ENCODE measurements at regions not wholly inside any gene's neighbourhood (a gene's known extent, or its start where the extent isn't known, plus 50 kb on each side); places are given as distances from the start of the nearest gene placed in this dataset.

DNA sequence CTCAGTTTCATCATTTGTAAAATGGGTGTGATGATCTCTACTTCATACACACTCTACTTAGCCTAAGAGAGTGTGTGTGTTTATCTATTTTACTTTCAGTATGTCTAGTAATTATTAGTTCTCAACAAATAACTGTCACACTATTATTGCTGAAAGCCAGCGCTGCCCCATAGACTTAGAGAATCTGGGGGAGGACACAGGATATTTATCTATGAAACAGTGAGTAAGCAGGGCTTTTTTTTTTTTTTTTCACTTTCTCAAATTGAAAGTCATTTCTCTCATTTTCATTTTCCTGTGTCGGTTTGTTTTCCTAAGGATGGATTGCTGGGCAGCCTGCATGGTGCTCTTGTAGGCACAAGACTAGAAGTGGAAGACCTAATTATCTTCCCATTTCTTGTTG, 248.4 kb upstream of the RPS23 start:
- Histone ChIP-seq H3K27me3 (no peaks in the 10 kb centered on the region), H3K27ac (no peak overlapping the region), H3K4me1 (no peaks in the 10 kb centered on the region), H3K4me3 (no peak overlapping the region), H3K9me3 (no peaks in the 10 kb centered on the region), H3K36me3 (no peaks in the 10 kb centered on the region)
- no peak for DNase-seq
- intact Hi-C loops (cut with DNase I; ENCODE audit: low total_unique reads): no loop called here
- TF ChIP-seq, protein P1, sequence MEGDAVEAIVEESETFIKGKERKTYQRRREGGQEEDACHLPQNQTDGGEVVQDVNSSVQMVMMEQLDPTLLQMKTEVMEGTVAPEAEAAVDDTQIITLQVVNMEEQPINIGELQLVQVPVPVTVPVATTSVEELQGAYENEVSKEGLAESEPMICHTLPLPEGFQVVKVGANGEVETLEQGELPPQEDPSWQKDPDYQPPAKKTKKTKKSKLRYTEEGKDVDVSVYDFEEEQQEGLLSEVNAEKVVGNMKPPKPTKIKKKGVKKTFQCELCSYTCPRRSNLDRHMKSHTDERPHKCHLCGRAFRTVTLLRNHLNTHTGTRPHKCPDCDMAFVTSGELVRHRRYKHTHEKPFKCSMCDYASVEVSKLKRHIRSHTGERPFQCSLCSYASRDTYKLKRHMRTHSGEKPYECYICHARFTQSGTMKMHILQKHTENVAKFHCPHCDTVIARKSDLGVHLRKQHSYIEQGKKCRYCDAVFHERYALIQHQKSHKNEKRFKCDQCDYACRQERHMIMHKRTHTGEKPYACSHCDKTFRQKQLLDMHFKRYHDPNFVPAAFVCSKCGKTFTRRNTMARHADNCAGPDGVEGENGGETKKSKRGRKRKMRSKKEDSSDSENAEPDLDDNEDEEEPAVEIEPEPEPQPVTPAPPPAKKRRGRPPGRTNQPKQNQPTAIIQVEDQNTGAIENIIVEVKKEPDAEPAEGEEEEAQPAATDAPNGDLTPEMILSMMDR (IDR thresholded peaks at IDR 0.05): no peak
- TF ChIP-seq POLR2A (IDR thresholded peaks at IDR 0.05) (no peak), EP300 (IDR thresholded peaks at IDR 0.05; ENCODE audit: low read depth) (no peak), POLR2AphosphoS5 (IDR thresholded peaks at IDR 0.05) (no peak)
- WGBS, 2 donors (ENCODE audit: low coverage in 1 of 2): 64 to 73% methylated on average over 2 of the region's 2 CpGs
- in situ Hi-C loops (cut with MboI; ENCODE audit: low pct_ligation_motif_present in 1 of 4, low pct_unique_long_range_greater_than_20kb in 1 of 4, low sequenced_read_pairs in 3 of 4): no loop called here

DNA sequence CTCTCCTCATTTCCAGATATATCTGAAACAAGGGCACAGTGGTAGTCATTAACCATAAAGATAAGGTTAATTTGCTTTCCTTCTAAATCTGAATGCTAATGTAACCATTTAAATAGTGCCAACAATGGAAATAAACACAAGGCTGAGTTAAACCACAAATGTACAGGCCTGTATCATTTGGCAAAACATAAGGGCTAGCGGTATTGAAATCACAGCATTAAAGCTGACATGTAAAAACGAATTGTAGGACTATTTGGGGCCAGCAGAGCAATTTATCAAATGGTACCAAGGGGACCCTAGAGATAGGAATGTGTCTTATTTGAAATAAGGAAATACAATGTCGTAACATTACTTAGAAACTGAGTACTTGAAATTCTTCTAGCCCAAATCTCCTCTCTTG, 247.5 kb upstream of the RPS23 start:
- intact Hi-C loops (cut with DNase I; ENCODE audit: low total_unique reads): no loop called here
- no peak for DNase-seq
- H3K9me3 ChIP-seq: no peaks in the 10 kb centered on the region
- in situ Hi-C loops (cut with MboI; ENCODE audit: low pct_ligation_motif_present in 1 of 4, low pct_unique_long_range_greater_than_20kb in 1 of 4, low sequenced_read_pairs in 3 of 4): no loop called here
- H3K4me3 ChIP-seq: no peak overlapping the region
- WGBS, 2 donors (ENCODE audit: low coverage in 1 of 2): 81 to 97% methylated on average over 3 of the region's 3 CpGs
- H3K27ac ChIP-seq: no peak overlapping the region
- TF ChIP-seq POLR2A (IDR thresholded peaks at IDR 0.05): no peak
- no peak for TF ChIP-seq POLR2AphosphoS5 (IDR thresholded peaks at IDR 0.05)
- no peak for TF ChIP-seq EP300 (IDR thresholded peaks at IDR 0.05; ENCODE audit: low read depth)
- TF ChIP-seq, protein P1 (IDR thresholded peaks at IDR 0.05): no peak
- no peaks in the 10 kb centered on the region for H3K36me3 ChIP-seq
- no peaks in the 10 kb centered on the region for H3K27me3 ChIP-seq
- no peaks in the 10 kb centered on the region for H3K4me1 ChIP-seq

DNA sequence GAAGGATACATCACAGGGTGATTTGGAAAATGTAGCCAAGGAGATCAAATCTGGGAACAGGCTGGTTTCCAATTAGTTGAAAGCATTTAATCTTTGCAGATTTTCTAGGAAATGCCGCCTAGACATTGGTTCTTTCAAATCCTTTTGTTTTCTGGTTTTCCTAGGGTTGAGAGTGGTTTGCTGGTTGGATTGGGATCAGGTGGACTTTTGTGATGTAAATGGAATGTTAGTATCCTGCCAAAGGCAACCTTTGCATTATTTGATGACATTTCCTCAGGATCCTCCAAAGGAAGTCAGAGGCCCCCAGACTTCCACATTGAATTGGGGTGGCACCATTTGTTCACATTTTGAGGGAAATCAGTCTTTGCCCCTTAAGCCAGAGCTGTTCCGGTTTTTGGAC, 245.5 kb upstream of the RPS23 start:
- in situ Hi-C loops (cut with MboI; ENCODE audit: low pct_ligation_motif_present in 1 of 4, low pct_unique_long_range_greater_than_20kb in 1 of 4, low sequenced_read_pairs in 3 of 4) (no loop called here), intact Hi-C loops (cut with DNase I; ENCODE audit: low total_unique reads) (no loop called here)
- Histone ChIP-seq H3K27ac (no peak overlapping the region), H3K9me3 (no peaks in the 10 kb centered on the region), H3K4me1 (no peaks in the 10 kb centered on the region), H3K36me3 (no peaks in the 10 kb centered on the region), H3K27me3 (no peaks in the 10 kb centered on the region), H3K4me3 (no peak overlapping the region)
- 73 to 88% methylated on average over 2 of the region's 2 CpGs for WGBS, 2 donors (ENCODE audit: low coverage in 1 of 2)
- DNase-seq: no peak
- TF ChIP-seq, protein P1 (IDR thresholded peaks at IDR 0.05): no peak
- TF ChIP-seq POLR2A (IDR thresholded peaks at IDR 0.05) (no peak), EP300 (IDR thresholded peaks at IDR 0.05; ENCODE audit: low read depth) (no peak), POLR2AphosphoS5 (IDR thresholded peaks at IDR 0.05) (no peak)

DNA sequence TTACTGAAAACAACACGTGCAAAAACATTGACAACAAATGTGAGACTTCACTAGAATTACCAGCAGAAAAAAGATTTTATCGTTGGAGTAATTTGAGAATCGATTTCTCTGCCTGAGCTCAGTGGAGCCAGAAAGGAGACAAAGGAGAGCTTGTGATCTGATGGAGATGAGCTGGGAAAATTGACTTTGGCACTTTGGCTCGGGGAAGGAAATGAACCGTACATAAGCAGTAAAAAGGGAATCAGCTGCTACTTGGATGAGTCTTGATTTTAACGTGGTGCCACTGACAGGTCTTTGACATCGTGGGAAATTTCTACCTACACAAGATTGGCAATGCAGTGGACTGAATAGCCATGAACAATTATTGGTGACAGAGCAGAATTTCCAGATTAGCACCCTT, 244.7 kb upstream of the RPS23 start:
- TF ChIP-seq, protein P1 (IDR thresholded peaks at IDR 0.05): no peak
- TF ChIP-seq POLR2A (IDR thresholded peaks at IDR 0.05) (no peak), POLR2AphosphoS5 (IDR thresholded peaks at IDR 0.05) (no peak), EP300 (IDR thresholded peaks at IDR 0.05; ENCODE audit: low read depth) (no peak)
- 77 to 82% methylated on average over 7 of the region's 7 CpGs for WGBS, 2 donors (ENCODE audit: low coverage in 1 of 2)
- no peaks in the 10 kb centered on the region for H3K9me3 ChIP-seq
- H3K27ac ChIP-seq: no peak overlapping the region
- DNase-seq: no peak
- no peaks in the 10 kb centered on the region for H3K36me3 ChIP-seq
- in situ Hi-C loops (cut with MboI; ENCODE audit: low pct_ligation_motif_present in 1 of 4, low pct_unique_long_range_greater_than_20kb in 1 of 4, low sequenced_read_pairs in 3 of 4) (no loop called here), intact Hi-C loops (cut with DNase I; ENCODE audit: low total_unique reads) (no loop called here)
- no peaks in the 10 kb centered on the region for H3K4me1 ChIP-seq
- H3K4me3 ChIP-seq: no peak overlapping the region
- no peaks in the 10 kb centered on the region for H3K27me3 ChIP-seq

All from transverse colon (tissue), 4 donors.